ENCODE measurements at regions not wholly inside any gene's neighbourhood (a gene's known extent, or its start where the extent isn't known, plus 50 kb on each side); places are given as distances from the start of the nearest gene placed in this dataset.

- H3K27ac Mint-ChIP-seq: no peak overlapping the region
- H3K36me3 Mint-ChIP-seq (ENCODE audit: low read depth): no peaks in the 10 kb centered on the region
- no peak for DNase-seq
- no peak for TF ChIP-seq CTCF (IDR thresholded peaks at IDR 0.05)
- no peak for ATAC-seq (ENCODE audit: low read depth)
- no peaks in the 10 kb centered on the region for H3K27me3 Mint-ChIP-seq
- H3K4me1 Mint-ChIP-seq: no peaks in the 10 kb centered on the region
- H3K9me3 Mint-ChIP-seq: no peaks in the 10 kb centered on the region
- H3K4me3 Mint-ChIP-seq: no peak overlapping the region
- ChIA-PET CTCF (no interaction called here), POLR2A (no interaction called here)
- intact Hi-C loops (cut with micrococcal nuclease): no loop called here
Observed at GRCh38 chr2:6645672-6646071, 220.0 kb downstream of the CMPK2 start.

DNA sequence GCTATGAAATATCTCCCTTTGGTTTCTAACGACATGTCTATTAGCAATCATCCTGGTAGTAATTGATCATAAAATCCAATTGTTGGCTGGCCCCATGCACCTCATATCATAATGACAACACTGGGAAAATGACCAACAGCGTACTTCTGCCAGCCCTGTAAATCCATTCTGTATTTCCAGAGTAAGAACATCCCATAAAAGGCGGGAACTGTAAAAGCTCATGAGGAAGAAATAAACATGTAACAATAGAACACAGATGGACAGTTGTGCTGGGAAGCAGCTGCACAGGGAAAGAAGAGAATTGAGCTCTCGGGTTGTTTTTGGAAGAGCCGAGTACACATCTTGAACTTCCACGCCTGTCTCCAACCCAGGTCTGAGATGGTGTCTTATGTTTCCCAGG lies 218.7 kb downstream of the CMPK2 start:
- no peak overlapping the region for H3K4me3 Mint-ChIP-seq
- H3K36me3 Mint-ChIP-seq (ENCODE audit: low read depth): no peaks in the 10 kb centered on the region
- ChIA-PET CTCF (no interaction called here), POLR2A (no interaction called here)
- no peaks in the 10 kb centered on the region for H3K27me3 Mint-ChIP-seq
- intact Hi-C loops (cut with micrococcal nuclease): no loop called here
- no peak overlapping the region for H3K27ac Mint-ChIP-seq
- no peak for TF ChIP-seq CTCF (IDR thresholded peaks at IDR 0.05)
- ATAC-seq (ENCODE audit: low read depth) (no peak), DNase-seq (no peak)
- no peaks in the 10 kb centered on the region for H3K4me1 Mint-ChIP-seq
- H3K9me3 Mint-ChIP-seq: no peaks in the 10 kb centered on the region

GRCh38 chr2:6648596-6649247 lies 217.0 kb downstream of the CMPK2 start:
- Mint-ChIP-seq H3K27ac (no peak overlapping the region), H3K36me3 (ENCODE audit: low read depth) (no peaks in the 10 kb centered on the region), H3K27me3 (no peaks in the 10 kb centered on the region), H3K9me3 (no peaks in the 10 kb centered on the region), H3K4me3 (no peak overlapping the region), H3K4me1 (no peaks in the 10 kb centered on the region)
- ChIA-PET CTCF (no interaction called here), POLR2A (no interaction called here)
- ATAC-seq (ENCODE audit: low read depth) (no peak), DNase-seq (no peak)
- TF ChIP-seq CTCF (IDR thresholded peaks at IDR 0.05): no peak
- intact Hi-C loops (cut with micrococcal nuclease): no loop called here

- no peaks in the 10 kb centered on the region for H3K9me3 Mint-ChIP-seq
- no peak overlapping the region for H3K27ac Mint-ChIP-seq
- H3K4me3 Mint-ChIP-seq: no peak overlapping the region
- ATAC-seq (ENCODE audit: low read depth) (no peak), DNase-seq (no peak)
- no peak for TF ChIP-seq CTCF (IDR thresholded peaks at IDR 0.05)
- intact Hi-C loops (cut with micrococcal nuclease): no loop called here
- H3K4me1 Mint-ChIP-seq: no peaks in the 10 kb centered on the region
- ChIA-PET POLR2A (no interaction called here), CTCF (no interaction called here)
- H3K27me3 Mint-ChIP-seq: no peaks in the 10 kb centered on the region
- H3K36me3 Mint-ChIP-seq (ENCODE audit: low read depth): no peaks in the 10 kb centered on the region
Observed at GRCh38 chr2:6650311-6650710, 215.4 kb downstream of the CMPK2 start.

- intact Hi-C loops (cut with micrococcal nuclease): no loop called here
- H3K4me3 Mint-ChIP-seq: no peak overlapping the region
Observed at GRCh38 chr2:6652251-6652650, 213.5 kb downstream of the CMPK2 start.

More at GRCh38 chr2:6652251-6652650, 213.5 kb downstream of the CMPK2 start:
- no peak for DNase-seq
- Mint-ChIP-seq H3K36me3 (ENCODE audit: low read depth) (no peaks in the 10 kb centered on the region), H3K27me3 (no peaks in the 10 kb centered on the region), H3K4me1 (no peaks in the 10 kb centered on the region), H3K27ac (no peak overlapping the region), H3K9me3 (no peaks in the 10 kb centered on the region)
- ATAC-seq (ENCODE audit: low read depth): no peak
- TF ChIP-seq CTCF (IDR thresholded peaks at IDR 0.05): no peak
- ChIA-PET CTCF (no interaction called here), POLR2A (no interaction called here)

All from activated B cell treated with CpG ODN at 0.5 μM for 24 hours (primary cell).